ENCODE measurements at regions not wholly inside any gene's neighbourhood (a gene's known extent, or its start where the extent isn't known, plus 50 kb on each side); places are given as distances from the start of the nearest gene placed in this dataset.

- no peak for DNase-seq
Measured at GRCh38 chr12:24500831-24501230, 448.1 kb downstream of the BCAT1 start.

GRCh38 chr12:24500421-24500820 is 448.5 kb downstream of the BCAT1 start:
- DNase-seq = no peak

GRCh38 chr12:24499151-24500146 is 449.5 kb downstream of the BCAT1 start:
- peak; percentile 75 for DNase-seq

GRCh38 chr12:24496755-24497154 is 452.1 kb downstream of the BCAT1 start:
- peak; percentile 79 for DNase-seq

GRCh38 chr12:24494401-24494800 is 454.5 kb downstream of the BCAT1 start:
- peak; percentile 31 for DNase-seq

GRCh38 chr12:24491968-24492367 is 456.9 kb downstream of the BCAT1 start:
- no peak for DNase-seq

- DNase-seq = no peak
Measured at GRCh38 chr12:24489939-24490338, 459.0 kb downstream of the BCAT1 start.

- DNase-seq = no peak
Measured at GRCh38 chr12:24488906-24489619, 459.8 kb downstream of the BCAT1 start.

- peak; percentile 2 for DNase-seq
Measured at GRCh38 chr12:24488091-24488596, 460.8 kb downstream of the BCAT1 start.

GRCh38 chr12:24487606-24488005 is 461.3 kb downstream of the BCAT1 start:
- no peak for DNase-seq

GRCh38 chr12:24483732-24484131 is 465.2 kb downstream of the BCAT1 start:
- DNase-seq = no peak

- DNase-seq = no peak
Measured at GRCh38 chr12:24482882-24483604, 465.9 kb downstream of the BCAT1 start.

GRCh38 chr12:24482044-24482443 is 466.9 kb downstream of the BCAT1 start:
- no peak for DNase-seq

GRCh38 chr12:24480766-24481449 is 468.0 kb downstream of the BCAT1 start:
- no peak for DNase-seq

- peak; percentile 3 for DNase-seq
Measured at GRCh38 chr12:24479131-24479530, 469.8 kb downstream of the BCAT1 start.

GRCh38 chr12:24478254-24478653 is 470.6 kb downstream of the BCAT1 start:
- DNase-seq = no peak

- no peak for DNase-seq
Measured at GRCh38 chr12:24476310-24476709, 472.6 kb downstream of the BCAT1 start.

- DNase-seq = no peak
Measured at GRCh38 chr12:24475337-24475736, 473.6 kb downstream of the BCAT1 start.

GRCh38 chr12:24473097-24473496 is 475.8 kb downstream of the BCAT1 start:
- DNase-seq = no peak

- peak; percentile 4 for DNase-seq
Measured at GRCh38 chr12:24470050-24470449, 478.9 kb downstream of the BCAT1 start.

- no peak for DNase-seq
Measured at GRCh38 chr12:24469089-24469488, 479.8 kb downstream of the BCAT1 start.

- DNase-seq = no peak
Measured at GRCh38 chr12:24467226-24467625, 481.7 kb downstream of the BCAT1 start.

Measured in fibroblast of skin of right quadriceps (primary cell).